Activated CD8-positive, alpha-beta T cell treated with anti-CD3 and anti-CD28 coated beads, Interleukin-2, amount 10 ng/mL, durations not matched to agents 7 days and 5 days (primary cell): ENCODE measurements at regions not wholly inside any gene's neighbourhood (a gene's known extent, or its start where the extent isn't known, plus 50 kb on each side); places are given as distances from the start of the nearest gene placed in this dataset.

Source experiments
- ATAC-seq: fragments of 150-1000 bp; cut with Tn5 transposase; one replicate; pipeline ENCODE4 v1.10.0; 2021; ENCODE audit warnings: moderate library complexity
- CTCF ChIA-PET: fragments of 350-600 bp; sonication (Branson Sonifier 250); formaldehyde crosslinking; loops from one replicate; lab custom pipeline; 2021; ENCODE audit warnings: antibody characterized with exemption; lab: Charles Lee
- POLR2A ChIA-PET: fragments of 350-600 bp; sonication (Branson Sonifier 250); formaldehyde crosslinking; loops from one replicate; lab custom pipeline; 2021; ENCODE audit warnings: antibody characterized with exemption; lab: Charles Lee
- DNase-seq: peaks from one replicate; pipeline ENCODE4 v3.0.0-alpha.2; 2020
- H3K27ac Mint-ChIP-seq: one replicate; pipeline ENCODE4 v1.8.0; 2021; ENCODE audit warnings: mild to moderate bottlenecking, mixed read lengths
- H3K27me3 Mint-ChIP-seq: one replicate; pipeline ENCODE4 v1.8.0; 2021; ENCODE audit warnings: low read depth, mixed read lengths
- H3K36me3 Mint-ChIP-seq: one replicate; pipeline ENCODE4 v1.8.0; 2021; ENCODE audit warnings: low read depth, mixed read lengths
- H3K4me1 Mint-ChIP-seq: one replicate; pipeline ENCODE4 v1.8.0; 2021; ENCODE audit warnings: low read depth, mixed read lengths
- H3K4me3 Mint-ChIP-seq: one replicate; pipeline ENCODE4 v1.8.0; 2021; ENCODE audit warnings: mild to moderate bottlenecking, mixed read lengths
- H3K9me3 Mint-ChIP-seq: one replicate; pipeline ENCODE4 v1.8.0; 2022; ENCODE audit warnings: mixed read lengths; ENCODE audit not compliant: insufficient read depth

DNA sequence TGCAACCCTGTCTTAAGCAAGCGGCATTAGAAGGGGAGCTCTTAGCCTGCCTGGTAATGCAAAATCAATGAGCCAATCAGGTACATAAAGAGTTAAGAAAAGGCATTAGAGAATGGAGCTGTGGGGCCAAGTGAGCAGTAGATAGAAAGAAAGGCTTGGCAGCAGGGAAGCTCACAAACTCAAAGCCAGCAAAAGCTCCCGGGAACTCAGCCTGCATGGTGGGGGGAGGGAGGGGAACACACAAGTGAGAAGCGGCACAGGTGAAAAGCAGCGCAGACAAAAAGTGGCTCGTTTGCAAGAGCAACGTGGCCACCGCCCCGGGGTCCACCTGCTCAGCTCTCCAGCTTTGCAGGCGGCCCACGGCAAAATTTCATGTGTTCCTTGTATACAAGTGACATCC, 818.5 kb downstream of the FAM133A start:
- no peaks in the 10 kb centered on the region for H3K9me3 Mint-ChIP-seq
- H3K36me3 Mint-ChIP-seq = no peaks in the 10 kb centered on the region
- H3K27me3 Mint-ChIP-seq = no peaks in the 10 kb centered on the region
- CTCF ChIA-PET = no interaction called here
- no peaks in the 10 kb centered on the region for H3K4me1 Mint-ChIP-seq
- no peak overlapping the region for H3K4me3 Mint-ChIP-seq
- DNase-seq (no peak), ATAC-seq (no peak)
- no peak overlapping the region for H3K27ac Mint-ChIP-seq
- POLR2A ChIA-PET = no interaction called here

DNA sequence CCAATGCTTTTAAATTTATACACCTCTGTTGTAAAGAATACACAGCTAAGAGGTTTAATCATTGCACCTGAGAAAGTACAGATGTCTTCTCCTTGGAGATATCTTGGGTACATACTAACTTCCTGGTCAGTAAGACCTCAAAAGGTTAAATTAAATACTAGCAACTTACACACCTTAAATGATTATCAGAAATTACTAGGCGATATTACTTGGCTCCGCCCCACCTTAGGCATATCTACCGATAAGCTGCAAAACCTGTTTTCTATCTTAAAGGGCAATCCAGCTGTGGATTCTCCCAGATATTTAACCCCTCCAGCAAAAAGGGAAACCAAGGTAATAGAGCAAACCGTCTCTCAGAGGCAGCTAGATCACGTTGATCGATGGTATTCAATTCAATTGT, 819.4 kb downstream of the FAM133A start:
- Mint-ChIP-seq H3K4me1 (no peaks in the 10 kb centered on the region), H3K27me3 (no peaks in the 10 kb centered on the region), H3K4me3 (no peak overlapping the region), H3K9me3 (no peaks in the 10 kb centered on the region), H3K27ac (no peak overlapping the region), H3K36me3 (no peaks in the 10 kb centered on the region)
- ATAC-seq = no peak
- CTCF ChIA-PET = no interaction called here
- no peak for DNase-seq
- POLR2A ChIA-PET = no interaction called here

DNA sequence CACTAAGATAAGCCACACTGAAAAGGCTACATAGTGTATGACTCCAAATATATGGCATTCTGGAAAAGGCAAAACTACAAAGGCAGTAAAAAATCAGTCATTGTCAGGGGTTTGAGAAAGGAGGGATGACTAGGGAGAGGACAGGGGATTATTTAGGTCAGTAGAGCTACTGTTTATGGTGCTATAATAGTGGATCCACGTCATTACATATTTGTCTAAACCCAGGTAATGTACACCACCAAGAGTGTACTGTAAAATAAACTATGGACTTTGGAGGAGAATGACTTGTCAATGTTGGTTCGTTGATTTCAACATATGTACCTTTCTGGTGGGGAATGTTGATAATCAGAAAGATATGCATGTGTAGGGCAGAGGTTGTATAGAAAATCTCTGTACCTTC, 837.6 kb downstream of the FAM133A start:
- H3K36me3 Mint-ChIP-seq = no peaks in the 10 kb centered on the region
- ChIA-PET CTCF (no interaction called here), POLR2A (no interaction called here)
- DNase-seq (no peak), ATAC-seq (no peak)
- no peaks in the 10 kb centered on the region for H3K27me3 Mint-ChIP-seq
- no peak overlapping the region for H3K4me3 Mint-ChIP-seq
- H3K4me1 Mint-ChIP-seq = no peaks in the 10 kb centered on the region
- no peaks in the 10 kb centered on the region for H3K9me3 Mint-ChIP-seq
- no peak overlapping the region for H3K27ac Mint-ChIP-seq

DNA sequence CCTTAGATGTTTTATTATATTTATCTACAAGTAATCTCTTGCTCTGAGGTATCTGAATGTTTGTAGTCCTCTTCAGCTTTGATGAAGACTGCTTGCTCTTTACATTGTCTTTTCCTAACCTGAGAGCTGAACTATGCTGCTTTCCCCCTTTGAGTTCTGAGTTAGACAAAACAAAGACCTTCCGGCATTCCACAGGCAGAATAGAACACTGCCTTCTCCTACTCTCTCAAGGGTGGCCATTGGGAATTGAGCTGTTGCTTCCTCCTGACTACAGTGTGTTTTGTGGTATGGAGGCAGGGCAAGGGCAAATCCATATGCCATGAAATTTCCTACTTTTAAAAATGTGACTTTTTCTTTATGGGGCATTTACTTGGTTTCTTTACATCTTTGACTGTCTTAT, 841.0 kb downstream of the FAM133A start:
- Mint-ChIP-seq H3K36me3 (no peaks in the 10 kb centered on the region), H3K4me1 (no peaks in the 10 kb centered on the region), H3K27me3 (no peaks in the 10 kb centered on the region), H3K27ac (no peak overlapping the region), H3K9me3 (no peaks in the 10 kb centered on the region), H3K4me3 (no peak overlapping the region)
- ATAC-seq (no peak), DNase-seq (no peak)
- ChIA-PET CTCF (no interaction called here), POLR2A (no interaction called here)

DNA sequence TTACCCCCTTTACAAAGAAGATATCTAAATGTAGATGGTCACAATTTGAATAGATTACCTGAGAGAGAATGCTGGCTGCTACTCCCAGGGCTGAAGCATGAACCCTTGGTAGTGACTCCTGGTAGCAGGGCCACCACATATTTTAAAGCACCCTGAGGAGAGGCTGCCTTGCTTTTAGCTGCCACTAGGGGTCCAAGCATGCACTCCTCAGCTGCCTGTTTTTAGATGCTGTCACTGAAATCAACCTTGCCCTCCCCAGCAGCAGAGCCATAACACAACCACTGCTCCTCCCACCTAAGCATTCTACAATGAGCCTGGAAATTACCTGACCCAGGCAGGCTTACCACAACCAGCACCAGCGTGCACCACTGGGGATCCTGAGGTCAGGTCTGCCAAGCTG, 850.9 kb downstream of the FAM133A start:
- no peak for ATAC-seq
- CTCF ChIA-PET = no interaction called here
- Mint-ChIP-seq H3K9me3 (peaks cover 10% of the 10 kb centered on the region), H3K36me3 (no peaks in the 10 kb centered on the region), H3K27ac (no peak overlapping the region), H3K4me1 (no peaks in the 10 kb centered on the region), H3K4me3 (no peak overlapping the region), H3K27me3 (no peaks in the 10 kb centered on the region)
- no peak for DNase-seq
- POLR2A ChIA-PET = no interaction called here

DNA sequence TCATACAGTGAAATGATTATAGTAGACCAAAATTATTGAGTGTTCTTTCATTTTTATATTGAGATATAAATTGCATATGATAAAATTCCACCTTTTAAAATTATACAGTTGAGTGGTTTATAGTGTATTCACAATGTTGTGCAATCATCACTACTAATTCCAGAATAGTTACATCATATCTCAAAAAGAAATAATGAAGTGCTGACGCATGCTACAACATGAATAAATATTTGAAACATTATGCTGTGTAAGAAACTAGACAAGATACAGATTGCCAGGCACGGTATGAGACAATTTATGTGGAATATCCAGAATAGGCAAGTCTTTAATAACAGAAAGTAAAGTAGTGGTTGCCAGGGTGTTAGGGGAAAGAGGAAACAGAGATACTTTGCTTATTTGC, 871.7 kb downstream of the FAM133A start:
- Mint-ChIP-seq H3K27me3 (no peaks in the 10 kb centered on the region), H3K4me1 (no peaks in the 10 kb centered on the region), H3K9me3 (no peaks in the 10 kb centered on the region), H3K27ac (no peak overlapping the region), H3K4me3 (no peak overlapping the region), H3K36me3 (no peaks in the 10 kb centered on the region)
- CTCF ChIA-PET = no interaction called here
- DNase-seq = no peak
- ATAC-seq = no peak
- POLR2A ChIA-PET = no interaction called here

DNA sequence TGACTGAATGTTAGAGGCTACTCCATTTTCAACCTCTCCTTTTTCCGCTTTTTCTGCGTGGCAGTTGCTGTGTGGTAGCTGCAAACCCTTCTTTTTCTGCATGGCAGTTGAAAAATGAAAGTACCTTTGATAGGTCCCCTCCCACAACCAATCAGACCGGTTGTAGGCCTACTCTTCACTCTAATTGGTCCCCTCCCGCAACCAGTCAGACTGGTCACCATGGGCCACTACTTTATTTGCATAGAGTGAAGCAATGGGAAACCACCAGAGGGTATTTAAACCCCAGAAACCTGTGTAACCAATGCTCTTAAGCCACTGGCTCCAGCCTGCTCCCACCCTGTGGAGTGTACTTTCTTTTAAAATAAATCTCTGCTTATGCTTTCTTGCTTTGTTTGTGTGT, 877.8 kb downstream of the FAM133A start:
- Mint-ChIP-seq H3K4me3 (no peak overlapping the region), H3K27ac (no peak overlapping the region), H3K27me3 (no peaks in the 10 kb centered on the region), H3K4me1 (no peaks in the 10 kb centered on the region), H3K36me3 (no peaks in the 10 kb centered on the region), H3K9me3 (no peaks in the 10 kb centered on the region)
- DNase-seq (no peak), ATAC-seq (no peak)
- ChIA-PET CTCF (no interaction called here), POLR2A (no interaction called here)

DNA sequence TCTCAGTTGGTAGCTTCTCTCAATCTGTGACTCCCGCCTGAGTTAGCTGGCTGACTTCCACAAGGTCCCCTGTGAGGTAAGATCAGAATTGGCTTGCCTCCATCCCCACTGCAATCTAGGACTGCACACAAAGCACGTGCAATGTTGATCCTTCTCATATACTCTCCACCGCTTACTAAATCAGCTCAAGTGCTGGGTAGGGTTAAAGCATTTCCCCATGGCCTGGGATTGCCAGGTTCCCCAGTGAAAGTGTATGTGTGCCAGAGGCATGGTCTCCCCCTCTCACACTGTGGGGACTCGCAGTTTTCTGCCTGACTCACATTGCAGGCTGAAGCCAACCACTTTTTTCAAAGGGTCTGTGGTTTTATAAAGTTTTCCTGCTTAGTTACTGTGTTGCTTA, 886.9 kb downstream of the FAM133A start:
- H3K36me3 Mint-ChIP-seq = no peaks in the 10 kb centered on the region
- ChIA-PET CTCF (no interaction called here), POLR2A (no interaction called here)
- no peak for ATAC-seq
- H3K27me3 Mint-ChIP-seq = no peaks in the 10 kb centered on the region
- H3K4me1 Mint-ChIP-seq = no peaks in the 10 kb centered on the region
- no peaks in the 10 kb centered on the region for H3K9me3 Mint-ChIP-seq
- no peak overlapping the region for H3K4me3 Mint-ChIP-seq
- DNase-seq = no peak
- no peak overlapping the region for H3K27ac Mint-ChIP-seq

DNA sequence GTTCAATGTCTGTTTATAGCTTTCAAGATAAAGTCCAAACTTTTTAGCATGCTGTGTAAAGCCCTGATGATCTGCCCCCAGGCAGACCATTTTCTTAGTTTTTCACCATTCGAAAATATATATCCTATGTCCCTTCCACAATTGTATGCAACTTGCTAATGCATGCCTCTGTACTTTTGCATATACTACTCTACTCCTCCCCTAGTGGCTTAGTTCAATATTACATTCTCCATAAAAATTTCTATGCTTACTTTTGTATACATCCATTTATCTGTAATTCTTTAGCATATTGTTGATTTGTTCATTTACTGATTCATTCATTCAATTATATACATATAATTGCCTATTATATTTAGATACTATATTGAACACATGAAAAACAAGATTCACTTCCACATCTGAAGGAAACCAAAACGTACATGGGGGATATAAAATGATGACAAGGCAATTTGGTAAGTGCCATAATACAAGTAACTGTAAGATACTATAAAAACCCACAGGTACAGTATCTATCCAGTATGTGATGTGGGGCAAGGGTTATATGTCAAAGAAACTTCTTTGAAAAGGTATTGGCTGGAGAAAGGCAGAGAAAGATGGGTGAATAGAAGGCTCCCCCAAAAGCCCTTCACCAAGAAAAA, 902.5 kb downstream of the FAM133A start:
- Mint-ChIP-seq H3K27me3 (no peaks in the 10 kb centered on the region), H3K9me3 (no peaks in the 10 kb centered on the region), H3K4me3 (no peak overlapping the region), H3K4me1 (no peaks in the 10 kb centered on the region), H3K27ac (no peak overlapping the region), H3K36me3 (no peaks in the 10 kb centered on the region)
- ChIA-PET CTCF (no interaction called here), POLR2A (no interaction called here)
- ATAC-seq (no peak), DNase-seq (no peak)

DNA sequence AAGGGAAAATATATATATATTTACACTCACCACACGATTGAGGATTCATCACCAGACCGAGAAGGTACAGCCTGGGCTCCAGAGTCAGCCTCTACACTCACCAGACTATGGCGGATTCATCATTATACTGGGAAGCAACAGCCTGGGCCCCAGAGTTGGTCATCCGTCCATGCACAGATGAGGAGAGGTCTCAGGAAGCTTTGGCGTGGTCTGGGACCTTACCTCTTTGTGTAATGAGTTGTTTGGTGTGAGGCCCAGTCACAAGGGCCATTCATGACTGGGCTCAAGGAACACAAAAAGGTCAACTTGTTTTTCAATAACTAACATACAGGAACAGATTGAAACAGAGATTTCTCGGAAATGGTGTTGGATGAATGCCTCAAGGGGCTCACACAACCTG, 926.1 kb downstream of the FAM133A start:
- ChIA-PET CTCF (no interaction called here), POLR2A (no interaction called here)
- Mint-ChIP-seq H3K36me3 (no peaks in the 10 kb centered on the region), H3K27me3 (no peaks in the 10 kb centered on the region), H3K4me1 (no peaks in the 10 kb centered on the region), H3K9me3 (no peaks in the 10 kb centered on the region), H3K27ac (no peak overlapping the region), H3K4me3 (no peak overlapping the region)
- ATAC-seq (no peak), DNase-seq (no peak)

DNA sequence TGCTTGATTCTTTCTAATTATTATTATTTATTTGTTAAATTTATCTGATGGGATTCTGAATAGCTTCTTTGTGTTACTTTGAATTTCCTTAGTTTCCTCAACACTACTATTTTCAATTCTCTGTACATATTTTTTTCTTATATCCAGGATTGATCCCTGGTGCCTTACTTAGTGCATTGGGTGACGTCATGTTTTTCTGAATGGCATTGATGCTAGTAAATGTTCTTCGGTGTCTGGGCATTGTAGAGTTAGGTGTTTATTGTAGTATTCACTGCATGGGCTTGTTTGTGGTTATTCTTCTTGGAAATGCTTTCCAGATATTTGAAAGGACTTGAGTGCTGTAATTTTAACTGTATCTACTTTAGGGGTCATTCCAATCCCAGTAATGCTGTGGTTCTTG, 938.1 kb downstream of the FAM133A start:
- ChIA-PET POLR2A (no interaction called here), CTCF (no interaction called here)
- Mint-ChIP-seq H3K4me1 (no peaks in the 10 kb centered on the region), H3K36me3 (no peaks in the 10 kb centered on the region), H3K27ac (no peak overlapping the region), H3K9me3 (no peaks in the 10 kb centered on the region), H3K27me3 (no peaks in the 10 kb centered on the region), H3K4me3 (no peak overlapping the region)
- ATAC-seq (no peak), DNase-seq (no peak)

DNA sequence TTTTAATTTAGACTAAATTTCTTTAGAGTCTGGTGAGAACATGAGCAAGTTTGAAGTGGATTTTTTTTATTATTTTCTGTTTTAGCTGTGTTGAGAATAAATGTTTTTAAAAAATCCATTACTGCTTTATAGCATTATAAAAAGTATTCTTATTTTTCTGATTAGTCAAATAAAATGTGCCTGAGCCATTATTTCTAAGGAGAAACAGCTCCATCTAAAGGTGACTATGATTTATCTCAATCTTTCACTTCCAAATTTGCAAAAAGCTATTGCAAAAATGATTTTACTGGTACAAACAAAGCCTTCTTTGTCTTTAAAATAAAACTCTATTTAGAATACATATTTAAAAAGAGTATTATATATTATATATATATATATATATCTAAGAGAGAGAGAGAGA, 959.2 kb downstream of the FAM133A start:
- no peaks in the 10 kb centered on the region for H3K27me3 Mint-ChIP-seq
- DNase-seq = no peak
- POLR2A ChIA-PET = no interaction called here
- no peaks in the 10 kb centered on the region for H3K9me3 Mint-ChIP-seq
- H3K27ac Mint-ChIP-seq = no peak overlapping the region
- no peak overlapping the region for H3K4me3 Mint-ChIP-seq
- no peaks in the 10 kb centered on the region for H3K4me1 Mint-ChIP-seq
- no peaks in the 10 kb centered on the region for H3K36me3 Mint-ChIP-seq
- ATAC-seq = no peak
- CTCF ChIA-PET = no interaction called here

DNA sequence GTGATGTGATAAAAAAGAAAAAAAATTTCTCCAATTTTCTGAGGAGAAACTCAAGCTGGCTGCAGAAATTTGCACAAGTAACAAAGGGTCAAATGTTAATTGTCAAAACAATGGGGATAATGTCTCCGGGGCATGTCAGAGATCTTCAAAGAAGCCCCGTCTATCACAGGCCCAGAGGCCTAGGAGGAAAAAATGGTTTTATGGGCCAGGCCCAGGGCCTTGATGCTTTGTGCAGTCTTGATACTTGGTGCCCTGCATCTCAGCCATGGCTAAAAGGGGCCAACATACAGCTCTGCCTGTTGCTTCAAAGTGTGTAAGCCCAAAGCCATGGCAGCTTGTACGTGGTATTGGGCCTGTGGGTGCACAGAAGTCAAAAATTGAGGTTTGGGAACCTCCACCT, 961.0 kb downstream of the FAM133A start:
- Mint-ChIP-seq H3K27me3 (no peaks in the 10 kb centered on the region), H3K36me3 (no peaks in the 10 kb centered on the region), H3K4me3 (no peak overlapping the region), H3K27ac (no peak overlapping the region), H3K4me1 (no peaks in the 10 kb centered on the region), H3K9me3 (no peaks in the 10 kb centered on the region)
- DNase-seq (no peak), ATAC-seq (no peak)
- ChIA-PET POLR2A (no interaction called here), CTCF (no interaction called here)
